GM23338 (cell line): ENCODE measurements at regions not wholly inside any gene's neighbourhood (a gene's known extent, or its start where the extent isn't known, plus 50 kb on each side); places are given as distances from the start of the nearest gene placed in this dataset.

Source experiments
- ATAC-seq: fragments of 200-7000 bp; cut with Tn5 transposase; 3 replicates; pipeline ENCODE4 v1.9.1; 2020
- DNase-seq: peaks from one replicate; pipeline ENCODE4 v3.0.0-alpha.2; 2015; ENCODE audit warnings: low spot score
- H2AFZ ChIP-seq: fragments of 200-600 bp; sonication (generic); 2 replicates; pipeline ENCODE4 v1.8.0; 2016; ENCODE audit warnings: antibody characterized with exemption, mild to moderate bottlenecking, moderate library complexity
- H3F3A ChIP-seq: fragments of 200-600 bp; sonication (generic); replicated peaks from 2 replicates; pipeline ENCODE4 v1.8.0; 2017; ENCODE audit warnings: antibody characterized with exemption, mixed run types, low read depth
- H3K27ac ChIP-seq: fragments of 200-600 bp; sonication (generic); 2 replicates; pipeline ENCODE4 v1.6.1; 2016; ENCODE audit warnings: low read depth
- H3K27me3 ChIP-seq: fragments of 200-600 bp; sonication (generic); 2 replicates; pipeline ENCODE4 v1.8.0; 2016; ENCODE audit warnings: mild to moderate bottlenecking, mixed run types, moderate library complexity; ENCODE audit not compliant: insufficient read depth
- H3K36me3 ChIP-seq: fragments of 200-600 bp; sonication (generic); 2 replicates; pipeline ENCODE4 v1.8.0; 2016; ENCODE audit warnings: mild to moderate bottlenecking; ENCODE audit not compliant: insufficient read depth
- H3K4me1 ChIP-seq: fragments of 200-600 bp; sonication (generic); 2 replicates; pipeline ENCODE4 v1.8.0; 2016; ENCODE audit warnings: mild to moderate bottlenecking, moderate library complexity; ENCODE audit not compliant: insufficient read depth
- H3K4me2 ChIP-seq: fragments of 200-600 bp; sonication (generic); 2 replicates; pipeline ENCODE4 v1.7.1; 2017; ENCODE audit warnings: mixed run types
- H3K4me3 ChIP-seq: fragments of 200-600 bp; sonication (generic); 2 replicates; pipeline ENCODE4 v1.6.1; 2016; ENCODE audit warnings: mixed run types
- H3K79me2 ChIP-seq: fragments of 200-600 bp; sonication (generic); replicated peaks from 2 replicates; pipeline ENCODE4 v1.8.0; 2017; ENCODE audit warnings: mild to moderate bottlenecking; ENCODE audit not compliant: insufficient read depth
- H3K9me2 ChIP-seq: fragments of 200-600 bp; sonication (generic); 2 replicates; pipeline ENCODE4 v1.8.0; 2017; ENCODE audit not compliant: insufficient read depth
- H4K20me1 ChIP-seq: fragments of 200-600 bp; sonication (generic); replicated peaks from 2 replicates; pipeline ENCODE4 v1.8.0; 2017; ENCODE audit warnings: mild to moderate bottlenecking; ENCODE audit not compliant: insufficient read depth
- H3K27ac Mint-ChIP-seq: 2 replicates; pipeline ENCODE4 v1.8.0; 2020; ENCODE audit warnings: inconsistent platforms, mild to moderate bottlenecking, moderate library complexity, mixed read lengths
- H3K27me3 Mint-ChIP-seq: 3 replicates; pipeline ENCODE4 v1.8.0; 2022; ENCODE audit warnings: low read depth, mild to moderate bottlenecking, moderate library complexity, mixed read lengths, inconsistent platforms; ENCODE audit not compliant: insufficient read depth, poor library complexity
- H3K36me3 Mint-ChIP-seq: 3 replicates; pipeline ENCODE4 v1.8.0; 2021; ENCODE audit warnings: low read depth, mild to moderate bottlenecking, inconsistent platforms, moderate library complexity, mixed read lengths
- H3K4me1 Mint-ChIP-seq: 3 replicates; pipeline ENCODE4 v1.8.0; 2020; ENCODE audit warnings: mild to moderate bottlenecking, inconsistent platforms, mixed read lengths
- H3K4me3 Mint-ChIP-seq: 3 replicates; pipeline ENCODE4 v1.8.0; 2021; ENCODE audit warnings: moderate library complexity, mild to moderate bottlenecking, inconsistent platforms, mixed read lengths
- H3K9me3 Mint-ChIP-seq: 3 replicates; pipeline ENCODE4 v1.8.0; 2020; ENCODE audit warnings: moderate library complexity, mild to moderate bottlenecking, inconsistent platforms, mixed read lengths
- CREB1 ChIP-seq: fragments of 250-450 bp; sonication (Bioruptor Pico); IDR thresholded peaks from 2 replicates; pipeline ENCODE4 v1.5.0; 2020; ENCODE audit warnings: low read depth, mild to moderate bottlenecking, moderate library complexity
- CTCF ChIP-seq, 2 experiments: fragments of 200-600 bp in 1 of 2; sonication (generic) in 1 of 2; conservative IDR thresholded peaks; 2 replicates each; pipeline versions ENCODE4 v1.5.1 to v1.6.1; 2016 to 2017; ENCODE audit warnings: antibody characterized with exemption in 2 of 2, low read depth in 2 of 2, mild to moderate bottlenecking in 2 of 2, moderate library complexity in 1 of 2
- ETS1 ChIP-seq: IDR thresholded peaks from 2 replicates; pipeline ENCODE4 v1.6.1; 2016; ENCODE audit warnings: antibody characterized with exemption
- EZH2phosphoT487 ChIP-seq: fragments of 200-600 bp; sonication (generic); IDR thresholded peaks from one replicate; pipeline ENCODE4 v1.8.1; 2018; ENCODE audit warnings: antibody characterized with exemption; ENCODE audit not compliant: unreplicated experiment
- JUNB ChIP-seq: IDR thresholded peaks from one replicate; pipeline ENCODE4 v1.6.1; 2016; ENCODE audit warnings: antibody characterized with exemption; ENCODE audit not compliant: unreplicated experiment
- NANOG ChIP-seq: IDR thresholded peaks from 2 replicates; pipeline ENCODE4 v1.6.1; 2016; ENCODE audit warnings: antibody characterized with exemption, borderline replicate concordance
- POLR2AphosphoS5 ChIP-seq: IDR thresholded peaks from 2 replicates; pipeline ENCODE4 v1.6.1; 2016; ENCODE audit warnings: antibody characterized with exemption, low read depth
- REST ChIP-seq: IDR thresholded peaks from one replicate; pipeline ENCODE4 v1.6.1; 2018; ENCODE audit warnings: antibody characterized with exemption; ENCODE audit not compliant: unreplicated experiment
- STAT1 ChIP-seq: IDR thresholded peaks from one replicate; pipeline ENCODE4 v1.6.1; 2016; ENCODE audit warnings: antibody characterized with exemption; ENCODE audit not compliant: unreplicated experiment
- ZNF114 ChIP-seq: fragments of 250-450 bp; sonication (Bioruptor Pico); IDR thresholded peaks from 2 replicates; pipeline ENCODE4 v1.5.0; 2020; ENCODE audit warnings: mild to moderate bottlenecking, moderate library complexity
- ZNF331 ChIP-seq: fragments of 250-450 bp; sonication (Bioruptor Pico); IDR thresholded peaks from 2 replicates; pipeline ENCODE4 v1.5.0; 2020; ENCODE audit warnings: low read depth, mild to moderate bottlenecking, moderate library complexity
- ZNF462 ChIP-seq: fragments of 250-450 bp; sonication (Bioruptor Pico); IDR thresholded peaks from 2 replicates; pipeline ENCODE4 v1.5.0; 2020; ENCODE audit warnings: mild to moderate bottlenecking, moderate library complexity

GRCh38 chr5:66438696-66439095, 157.5 kb upstream of the MAST4 start:
- peaks cover 2% of the 10 kb centered on the region for H3K27me3 Mint-ChIP-seq
- no peaks in the 10 kb centered on the region for H3K4me1 Mint-ChIP-seq
- H3K27ac Mint-ChIP-seq = no peak overlapping the region
- H3K79me2 ChIP-seq = no peaks in the 10 kb centered on the region
- H3K9me3 Mint-ChIP-seq = no peaks in the 10 kb centered on the region
- H2AFZ ChIP-seq = no peak overlapping the region
- no peak overlapping the region for H3K4me3 Mint-ChIP-seq
- DNase-seq (no peak), ATAC-seq (no peak)
- H3K4me2 ChIP-seq = no peak overlapping the region
- H4K20me1 ChIP-seq = no peaks in the 10 kb centered on the region
- no peak overlapping the region for H3K27ac ChIP-seq
- H3K4me3 ChIP-seq = no peak overlapping the region
- TF ChIP-seq ZNF331 (CRISPR knock-in tag) = no peak
- TF ChIP-seq ZNF462 (CRISPR knock-in tag) = no peak
- no peak for TF ChIP-seq POLR2AphosphoS5
- no peak for TF ChIP-seq CREB1
- no peak for TF ChIP-seq REST
- no peak for TF ChIP-seq ZNF114 (CRISPR knock-in tag)
- TF ChIP-seq STAT1 = no peak
- TF ChIP-seq CTCF (conservative IDR thresholded peaks at IDR 0.05; ENCODE audit: low read depth in 2 of 2) = no peak
- no peak for TF ChIP-seq EZH2phosphoT487
- TF ChIP-seq ETS1 = no peak
- TF ChIP-seq JUNB = no peak
- TF ChIP-seq NANOG = no peak
- no peaks in the 10 kb centered on the region for H3K27me3 ChIP-seq
- no peaks in the 10 kb centered on the region for H3K4me1 ChIP-seq
- H3K36me3 Mint-ChIP-seq = no peaks in the 10 kb centered on the region
- H3F3A ChIP-seq = no peaks in the 10 kb centered on the region
- no peaks in the 10 kb centered on the region for H3K9me2 ChIP-seq
- no peaks in the 10 kb centered on the region for H3K36me3 ChIP-seq
